ENCODE measurements at regions not wholly inside any gene's neighbourhood (a gene's known extent, or its start where the extent isn't known, plus 50 kb on each side); places are given as distances from the start of the nearest gene placed in this dataset.

- no peak for TF ChIP-seq CTCF (IDR thresholded peaks at IDR 0.05)
- TF ChIP-seq POLR2A (IDR thresholded peaks at IDR 0.05): no peak
- TF ChIP-seq EP300 (IDR thresholded peaks at IDR 0.05): no peak
Measured at GRCh38 chr5:87594566-87594965, 181.8 kb upstream of the CCNH start.

Data from tibial nerve (tissue), 4 donors.